Body of pancreas (tissue), 4 donors: ENCODE measurements at regions not wholly inside any gene's neighbourhood (a gene's known extent, or its start where the extent isn't known, plus 50 kb on each side); places are given as distances from the start of the nearest gene placed in this dataset.

Experiments used
- POLR2A ChIP-seq, 3 donors: fragments of 450-650 bp; IDR thresholded peaks; one replicate each; pipeline ENCODE4 v1.6.1; 2016; ENCODE audit warnings: antibody characterized with exemption in 3 of 3, mild to moderate bottlenecking in 2 of 3
- TF ChIP-seq, protein P1 (sequence below), 7 experiments: fragments of 450-650 bp in 4 of 7; fragments of 200-600 bp in 3 of 7; sonication (generic) in 3 of 7; IDR thresholded peaks; one replicate each; pipeline ENCODE4 v1.5.1; 2016 to 2019; ENCODE audit warnings: antibody characterized with exemption in 7 of 7

DNA sequence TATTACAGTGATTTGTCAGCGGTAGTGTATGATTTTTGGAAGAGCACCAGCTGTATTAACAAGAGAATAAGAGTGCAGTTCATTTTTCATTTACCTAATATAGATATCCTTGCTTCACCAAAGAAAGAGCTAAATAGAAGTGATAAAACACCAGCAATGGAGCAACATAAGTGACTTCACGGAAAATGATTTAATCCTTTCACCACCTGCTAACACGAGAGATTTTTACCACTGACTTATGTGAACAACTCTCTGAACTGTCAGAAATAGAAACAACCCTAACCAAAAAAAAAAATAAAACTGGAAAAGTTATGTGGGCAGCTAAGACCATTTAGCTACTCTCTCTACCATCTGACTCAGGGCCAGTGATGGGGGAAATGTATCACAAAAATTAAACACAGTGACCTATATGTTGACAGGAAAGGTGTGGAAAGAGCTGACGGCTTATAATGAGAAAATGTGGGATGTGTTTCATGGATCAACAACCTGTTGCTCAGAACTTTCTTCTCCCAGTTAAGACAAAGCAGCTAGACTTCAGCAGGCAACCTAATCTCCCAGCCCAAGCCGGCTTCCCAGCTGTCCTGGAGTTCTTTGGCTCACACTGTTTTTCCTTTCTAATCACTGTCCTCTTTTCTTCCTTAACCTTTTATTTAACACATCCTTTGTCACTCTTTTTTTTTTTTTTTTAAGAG is 272.7 kb downstream of the SS18 start:
- TF ChIP-seq, protein P1, sequence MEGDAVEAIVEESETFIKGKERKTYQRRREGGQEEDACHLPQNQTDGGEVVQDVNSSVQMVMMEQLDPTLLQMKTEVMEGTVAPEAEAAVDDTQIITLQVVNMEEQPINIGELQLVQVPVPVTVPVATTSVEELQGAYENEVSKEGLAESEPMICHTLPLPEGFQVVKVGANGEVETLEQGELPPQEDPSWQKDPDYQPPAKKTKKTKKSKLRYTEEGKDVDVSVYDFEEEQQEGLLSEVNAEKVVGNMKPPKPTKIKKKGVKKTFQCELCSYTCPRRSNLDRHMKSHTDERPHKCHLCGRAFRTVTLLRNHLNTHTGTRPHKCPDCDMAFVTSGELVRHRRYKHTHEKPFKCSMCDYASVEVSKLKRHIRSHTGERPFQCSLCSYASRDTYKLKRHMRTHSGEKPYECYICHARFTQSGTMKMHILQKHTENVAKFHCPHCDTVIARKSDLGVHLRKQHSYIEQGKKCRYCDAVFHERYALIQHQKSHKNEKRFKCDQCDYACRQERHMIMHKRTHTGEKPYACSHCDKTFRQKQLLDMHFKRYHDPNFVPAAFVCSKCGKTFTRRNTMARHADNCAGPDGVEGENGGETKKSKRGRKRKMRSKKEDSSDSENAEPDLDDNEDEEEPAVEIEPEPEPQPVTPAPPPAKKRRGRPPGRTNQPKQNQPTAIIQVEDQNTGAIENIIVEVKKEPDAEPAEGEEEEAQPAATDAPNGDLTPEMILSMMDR (IDR thresholded peaks at IDR 0.05) = no peak
- TF ChIP-seq POLR2A (IDR thresholded peaks at IDR 0.05) = no peak
